Activated naive CD4-positive, alpha-beta T cell treated with anti-CD3 and anti-CD28 coated beads, Interleukin-2, amount 50 U/mL, for 72 hours (primary cell): ENCODE measurements at regions not wholly inside any gene's neighbourhood (a gene's known extent, or its start where the extent isn't known, plus 50 kb on each side); places are given as distances from the start of the nearest gene placed in this dataset.

Experiments used
- ATAC-seq, 2 donors: fragments of 150-1000 bp; cut with Tn5 transposase; 2 replicates each; pipeline ENCODE4 v1.10.0; 2021; ENCODE audit warnings: mild to moderate bottlenecking in 2 of 2, moderate library complexity in 2 of 2
- DNase-seq, 2 donors: peaks; one replicate each; pipeline ENCODE4 v3.0.0; 2021 to 2022; ENCODE audit warnings: low spot score in 2 of 2
- H3K27ac Mint-ChIP-seq, 2 donors: one replicate each; pipeline ENCODE4 v1.8.0; 2022; ENCODE audit warnings: mild to moderate bottlenecking in 2 of 2, mixed read lengths in 2 of 2
- H3K36me3 Mint-ChIP-seq, 2 donors: one replicate each; pipeline ENCODE4 v1.8.0; 2022; ENCODE audit warnings: mixed read lengths in 2 of 2
- H3K9me3 Mint-ChIP-seq, 2 donors: one replicate each; pipeline ENCODE4 v1.8.0; 2022; ENCODE audit warnings: mixed read lengths in 2 of 2

DNA sequence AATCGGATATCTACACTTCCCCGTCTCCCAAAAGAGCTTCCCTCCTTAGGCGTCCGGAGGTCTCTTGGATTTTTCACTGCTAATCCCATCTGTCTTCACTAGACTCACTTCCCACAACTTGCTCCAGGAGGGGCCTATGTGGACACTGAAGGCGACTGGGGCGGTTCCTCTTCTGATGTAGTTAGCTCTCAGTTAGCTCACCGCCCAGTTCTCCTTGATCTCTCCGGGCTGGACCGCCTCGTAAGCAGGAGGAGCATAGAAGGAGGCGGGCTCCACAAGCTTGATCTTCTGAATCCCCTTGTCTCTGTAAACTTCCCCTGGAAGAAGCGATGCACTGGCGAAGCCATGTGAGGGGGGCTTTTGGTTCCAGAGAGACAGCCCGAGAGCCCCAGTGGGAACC, 112.0 kb upstream of the SELENOP start:
- DNase-seq = no peak
- ATAC-seq = no peak
- Mint-ChIP-seq H3K27ac (no peak overlapping the region), H3K9me3 (no peaks in the 10 kb centered on the region), H3K36me3 (no peaks in the 10 kb centered on the region)

DNA sequence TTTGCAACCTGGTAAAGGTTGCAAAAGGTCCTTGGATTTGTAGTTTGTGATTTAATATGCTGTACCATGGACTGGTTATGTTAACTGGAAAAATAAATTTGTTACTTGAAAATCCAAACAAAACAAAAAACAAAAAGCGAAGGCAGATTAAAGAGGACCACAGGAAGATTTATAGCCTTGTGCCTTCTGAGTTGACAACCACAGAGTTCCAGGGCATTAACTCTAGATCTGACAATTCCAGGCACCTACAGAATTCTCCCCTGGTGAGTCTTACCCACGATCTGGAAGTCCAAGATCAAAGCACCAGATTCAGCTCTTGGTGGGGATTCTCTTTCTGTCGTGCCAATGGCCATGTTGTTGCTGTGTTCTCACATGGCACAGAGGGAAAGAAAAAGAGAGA, 107.9 kb upstream of the SELENOP start:
- H3K27ac Mint-ChIP-seq = no peak overlapping the region
- H3K9me3 Mint-ChIP-seq = no peaks in the 10 kb centered on the region
- H3K36me3 Mint-ChIP-seq = no peaks in the 10 kb centered on the region
- DNase-seq (no peak), ATAC-seq (no peak)

DNA sequence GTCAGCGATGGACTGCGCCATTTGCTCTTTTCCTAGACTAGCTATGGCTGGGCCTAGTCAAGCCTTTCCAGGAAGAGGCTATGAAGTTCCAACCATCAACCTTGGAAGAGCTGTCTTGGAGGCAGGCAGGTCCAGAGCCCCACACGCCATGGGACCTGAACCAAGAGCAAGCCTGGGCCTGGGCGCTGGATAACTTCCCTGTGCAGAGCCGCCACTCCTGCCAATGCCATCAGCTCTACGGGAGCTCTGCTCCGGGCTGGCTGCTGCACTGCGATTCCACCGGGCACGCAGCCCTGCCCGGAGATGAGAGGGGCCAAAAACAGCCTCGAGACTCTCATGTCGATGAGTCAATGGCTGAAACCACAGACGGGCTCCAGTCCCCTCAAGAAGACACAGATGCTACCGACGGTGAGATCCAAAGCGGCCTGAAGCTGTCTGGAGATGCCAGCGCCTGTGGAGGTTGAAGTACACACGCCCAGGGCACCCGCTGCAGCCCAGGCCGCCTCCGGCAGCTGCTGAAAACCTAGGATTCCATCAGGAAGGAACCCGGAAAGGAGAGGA, 103.7 kb upstream of the SELENOP start:
- Mint-ChIP-seq H3K27ac (no peak overlapping the region), H3K36me3 (no peaks in the 10 kb centered on the region), H3K9me3 (no peaks in the 10 kb centered on the region)
- no peak for ATAC-seq
- no peak for DNase-seq

DNA sequence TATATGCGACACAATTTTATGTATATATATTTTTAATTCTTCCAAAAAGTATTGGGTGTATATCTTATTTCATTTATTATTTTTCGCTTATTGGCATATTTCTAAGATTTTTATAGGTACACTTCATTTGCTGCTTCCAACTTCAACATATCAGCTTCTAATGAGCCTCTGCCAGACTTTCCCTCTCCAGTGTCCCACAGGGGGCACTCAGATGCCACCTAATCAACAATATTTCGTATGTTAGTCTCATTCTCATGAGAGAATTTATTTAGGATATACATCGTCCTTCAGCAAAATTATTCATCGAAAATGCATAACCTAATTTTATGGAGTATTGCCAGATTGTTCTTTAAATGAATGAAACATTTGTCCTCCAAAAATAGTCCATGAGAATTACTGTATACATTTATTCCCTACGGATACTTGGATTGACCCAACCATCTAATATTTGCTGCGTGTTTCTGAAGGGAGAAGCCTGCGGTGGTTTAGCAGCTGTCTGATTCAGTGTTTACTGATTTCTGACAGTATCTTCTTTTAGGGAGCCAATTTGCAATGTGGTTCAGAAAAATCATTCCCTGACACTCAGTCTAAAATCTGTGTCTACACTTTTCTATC, 100.6 kb upstream of the SELENOP start:
- ATAC-seq (no peak), DNase-seq (no peak)
- Mint-ChIP-seq H3K27ac (no peak overlapping the region), H3K9me3 (no peaks in the 10 kb centered on the region), H3K36me3 (no peaks in the 10 kb centered on the region)

DNA sequence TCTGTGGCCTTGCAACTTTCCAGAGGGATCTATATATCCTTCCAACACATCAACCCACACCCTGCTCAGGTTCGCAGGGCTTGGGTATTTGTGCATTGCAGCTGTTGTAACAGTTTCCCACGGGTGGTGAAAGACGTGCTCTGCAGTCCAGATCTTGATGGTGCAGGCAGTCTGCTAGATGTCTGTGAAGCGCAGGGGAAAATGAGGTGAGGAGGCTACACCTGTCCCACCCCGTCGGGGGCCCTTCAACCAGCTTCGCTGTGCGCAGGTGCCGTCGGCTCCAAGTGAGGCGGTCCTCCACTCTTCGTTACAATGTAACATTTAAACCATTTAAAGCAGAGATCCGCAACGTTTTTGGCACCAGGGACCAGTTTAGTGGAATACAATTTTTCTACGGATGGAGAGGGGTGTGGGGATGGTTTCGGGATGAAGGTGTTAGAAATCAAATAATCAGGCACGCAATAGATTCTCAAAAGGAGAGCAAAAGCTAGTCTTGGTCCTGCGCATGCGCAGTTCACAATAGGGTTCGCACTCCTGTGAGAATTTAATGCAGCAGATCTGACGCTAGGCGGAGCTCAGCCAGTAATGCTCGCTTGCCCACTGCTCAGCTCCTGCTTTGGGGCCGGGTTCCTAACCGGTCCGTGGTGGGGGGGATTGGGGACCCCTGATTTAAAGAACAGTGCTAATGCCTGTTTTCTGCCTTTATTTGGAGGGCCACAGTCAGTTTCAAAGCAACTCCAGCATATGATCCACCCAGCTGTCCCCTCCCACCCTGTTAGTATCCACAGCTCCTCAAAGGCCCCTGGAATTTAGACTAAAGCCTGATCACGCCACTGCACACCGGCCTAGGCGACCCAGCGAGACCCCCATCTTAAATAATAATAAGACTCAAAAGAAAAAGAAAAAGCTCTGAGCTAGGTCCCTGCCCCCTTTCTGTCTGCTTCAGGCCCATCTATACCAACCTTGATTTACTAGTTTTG, 97.1 kb upstream of the SELENOP start:
- Mint-ChIP-seq H3K36me3 (no peaks in the 10 kb centered on the region), H3K27ac (peak overlapping the region; percentile 85 to 90)
- DNase-seq = peak; percentile 83 to 89

DNA sequence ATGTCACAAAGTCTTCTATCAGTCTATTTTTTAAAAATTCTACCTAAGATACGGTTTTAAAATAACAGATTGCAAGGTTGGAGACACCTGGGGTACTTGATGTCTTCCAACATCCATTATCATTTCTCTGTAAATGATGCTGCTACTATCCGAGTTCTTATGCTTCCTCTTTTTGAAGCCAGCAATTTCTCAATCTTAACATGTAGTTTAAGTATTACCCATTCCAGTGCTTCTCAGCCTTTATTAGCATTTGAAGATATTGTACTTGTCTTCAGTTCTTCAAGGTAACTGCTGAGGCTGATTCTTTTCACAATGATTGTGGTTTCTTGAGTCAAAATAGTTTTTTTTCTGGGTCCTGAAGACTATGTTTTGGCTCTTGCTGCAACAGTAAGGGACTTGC, 96.4 kb upstream of the SELENOP start:
- ATAC-seq = no peak
- no peak for DNase-seq
- Mint-ChIP-seq H3K36me3 (no peaks in the 10 kb centered on the region), H3K27ac (peak overlapping the region; percentile 85 to 90), H3K9me3 (no peaks in the 10 kb centered on the region)

More for the DNA sequence above, 97.1 kb upstream of the SELENOP start:
- H3K9me3 Mint-ChIP-seq = no peaks in the 10 kb centered on the region
- peak; percentile 92 to 96 for ATAC-seq

DNA sequence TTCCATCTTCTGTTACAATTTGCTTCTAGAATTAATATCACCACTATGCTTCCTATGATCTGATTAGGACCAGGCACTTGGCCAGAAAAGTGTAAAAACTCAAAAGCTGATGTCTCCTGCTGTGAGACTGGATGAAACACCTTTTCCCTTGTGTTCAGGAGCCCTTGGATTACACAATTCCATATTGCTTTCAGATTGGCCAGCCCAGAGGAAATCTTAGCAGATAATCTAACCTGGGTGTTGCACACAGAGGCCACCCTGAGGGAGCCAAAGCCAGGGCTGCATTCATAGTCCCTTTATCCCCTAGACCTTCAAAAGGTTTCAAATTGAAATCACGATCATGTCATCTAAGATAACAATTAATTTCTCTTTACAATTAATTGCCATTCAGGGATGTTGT, 94.1 kb upstream of the SELENOP start:
- ATAC-seq = no peak
- Mint-ChIP-seq H3K36me3 (no peaks in the 10 kb centered on the region), H3K9me3 (no peaks in the 10 kb centered on the region), H3K27ac (no peak overlapping the region)
- DNase-seq = no peak

DNA sequence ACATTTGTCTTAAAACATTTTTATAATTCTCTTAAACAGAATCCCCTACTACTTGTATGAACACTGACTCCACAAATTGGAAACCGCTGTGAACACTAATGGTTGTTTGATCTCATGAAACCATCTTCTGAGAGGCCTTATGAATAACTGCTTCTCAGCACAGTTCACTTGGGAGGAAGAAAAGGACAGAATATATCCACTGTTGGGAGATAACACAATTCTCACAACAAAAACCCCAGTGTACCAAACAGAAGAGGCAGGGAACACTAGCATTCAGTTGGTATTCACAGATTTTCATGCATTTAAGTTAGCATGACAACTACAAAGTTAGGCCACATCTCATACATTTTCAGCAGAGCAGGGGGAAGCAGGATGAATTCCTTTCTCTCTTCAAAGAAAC, 89.0 kb upstream of the SELENOP start:
- H3K36me3 Mint-ChIP-seq = no peaks in the 10 kb centered on the region
- DNase-seq (no peak), ATAC-seq (no peak)
- no peak overlapping the region for H3K27ac Mint-ChIP-seq
- no peaks in the 10 kb centered on the region for H3K9me3 Mint-ChIP-seq

DNA sequence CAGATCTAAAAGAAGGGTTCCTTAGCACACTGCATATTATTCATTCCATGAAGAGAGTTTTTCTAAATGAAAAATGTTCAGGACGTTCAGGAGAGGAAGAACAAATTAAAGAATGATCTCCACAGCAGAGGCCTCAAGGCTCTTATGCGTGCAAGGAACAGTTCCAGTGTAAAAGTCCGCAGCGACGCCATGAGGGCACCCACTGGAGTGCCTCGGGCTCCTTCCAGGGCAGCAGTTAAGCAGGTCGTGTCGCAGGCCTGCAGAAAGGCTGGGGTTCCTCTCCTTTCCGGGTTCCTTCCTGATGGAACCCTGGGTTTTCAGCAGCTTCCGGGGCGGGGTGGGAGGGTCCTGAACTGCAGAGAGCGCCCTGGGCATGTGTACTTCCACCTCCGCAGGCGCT, 87.1 kb upstream of the SELENOP start:
- Mint-ChIP-seq H3K36me3 (no peaks in the 10 kb centered on the region), H3K27ac (no peak overlapping the region), H3K9me3 (no peaks in the 10 kb centered on the region)
- no peak for DNase-seq
- ATAC-seq = no peak

DNA sequence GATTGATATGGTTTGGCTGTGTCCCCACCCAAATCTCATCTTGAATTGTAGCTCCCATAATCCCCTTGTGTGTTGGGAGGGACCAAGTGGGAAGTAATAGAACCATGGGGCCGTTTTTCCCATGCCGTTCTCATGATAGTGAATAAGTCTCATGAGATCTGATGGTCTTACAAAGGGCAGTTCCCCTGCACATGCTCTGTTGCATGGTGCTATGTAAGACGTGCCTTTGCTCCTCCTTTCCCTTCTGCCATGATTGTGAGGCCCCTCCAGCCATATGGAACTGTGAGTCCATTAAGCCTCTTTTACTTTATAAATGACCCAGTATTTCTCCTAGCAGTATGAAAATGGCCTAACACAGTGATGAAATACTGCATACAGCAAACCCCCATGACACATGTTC, 84.8 kb upstream of the SELENOP start:
- Mint-ChIP-seq H3K27ac (no peak overlapping the region), H3K9me3 (no peaks in the 10 kb centered on the region), H3K36me3 (no peaks in the 10 kb centered on the region)
- DNase-seq (no peak), ATAC-seq (no peak)

DNA sequence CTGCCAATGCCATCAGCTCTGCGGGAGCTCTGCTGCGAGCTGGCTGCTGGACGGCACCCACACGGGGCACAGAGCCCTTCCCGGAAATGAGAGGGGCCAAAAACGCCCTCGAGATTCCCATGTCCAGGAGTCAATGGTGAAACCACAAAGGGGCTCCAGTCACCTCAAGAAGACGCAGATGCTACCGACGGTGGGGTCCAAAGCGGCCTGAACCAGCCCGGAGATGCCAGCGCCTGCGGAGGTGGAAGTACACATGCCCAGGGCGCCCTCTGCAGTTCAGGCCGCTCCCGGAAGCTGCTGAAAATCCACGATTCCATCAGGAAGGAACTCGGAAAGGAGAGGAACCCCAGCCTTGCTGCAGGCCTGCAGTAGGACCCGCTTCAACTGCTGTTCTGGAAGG, 82.4 kb upstream of the SELENOP start:
- ATAC-seq (no peak), DNase-seq (no peak)
- no peak overlapping the region for H3K27ac Mint-ChIP-seq
- no peaks in the 10 kb centered on the region for H3K36me3 Mint-ChIP-seq
- H3K9me3 Mint-ChIP-seq = no peaks in the 10 kb centered on the region

DNA sequence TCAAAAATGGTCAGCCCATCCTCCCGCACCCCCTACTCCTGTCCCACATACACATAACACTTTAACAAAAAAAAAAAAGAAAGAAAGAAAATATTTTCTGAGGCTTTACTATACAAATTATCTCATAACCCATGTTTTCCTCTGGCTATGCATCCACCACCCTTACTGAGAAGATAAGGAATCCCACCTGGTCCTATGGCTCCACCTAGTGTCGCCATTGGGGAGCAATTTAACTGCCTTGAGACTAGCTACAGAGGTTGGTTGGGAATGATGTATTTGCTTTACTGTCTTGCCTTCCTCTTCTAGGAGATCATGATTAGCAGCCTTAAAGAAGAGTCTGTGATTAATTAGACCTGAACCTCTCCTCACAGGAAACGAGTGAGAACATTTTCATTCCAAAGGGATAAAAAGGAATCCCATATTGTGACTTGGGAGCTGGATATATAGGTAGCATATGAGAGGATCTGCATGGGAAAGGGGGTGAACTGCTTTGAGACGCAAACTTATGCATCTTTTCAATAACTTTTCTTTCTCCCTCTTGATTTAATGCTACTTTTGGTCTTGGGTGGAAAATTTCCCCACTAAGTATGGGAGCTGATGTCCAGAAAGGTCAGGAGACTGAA, 77.7 kb upstream of the SELENOP start:
- ATAC-seq = peak; percentile 84 to 85
- no peak overlapping the region for H3K27ac Mint-ChIP-seq
- peak in 1 of 2 donors; percentile 70 for DNase-seq
- no peaks in the 10 kb centered on the region for H3K9me3 Mint-ChIP-seq
- H3K36me3 Mint-ChIP-seq = no peaks in the 10 kb centered on the region

DNA sequence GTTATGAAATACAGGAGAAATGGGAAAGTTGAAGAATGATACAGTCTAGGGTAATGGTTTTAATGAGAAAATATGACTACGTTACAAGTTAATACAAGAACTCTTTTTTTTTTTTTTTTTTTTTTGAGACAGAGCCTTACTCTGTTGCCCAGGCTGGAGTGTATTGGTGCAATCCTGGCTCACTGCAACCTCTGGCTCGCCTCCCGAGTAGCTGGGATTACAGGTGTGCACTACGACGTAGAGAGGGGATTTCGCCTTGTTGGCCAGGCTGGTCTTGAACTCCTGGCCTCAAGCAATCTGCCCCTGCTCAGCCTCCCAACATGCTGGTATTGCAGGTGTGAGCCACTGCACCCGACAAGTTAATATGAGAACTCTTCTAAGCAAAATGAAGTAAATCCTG, 77.1 kb upstream of the SELENOP start:
- no peak for ATAC-seq
- Mint-ChIP-seq H3K27ac (no peak overlapping the region), H3K9me3 (no peaks in the 10 kb centered on the region), H3K36me3 (no peaks in the 10 kb centered on the region)
- DNase-seq = no peak

DNA sequence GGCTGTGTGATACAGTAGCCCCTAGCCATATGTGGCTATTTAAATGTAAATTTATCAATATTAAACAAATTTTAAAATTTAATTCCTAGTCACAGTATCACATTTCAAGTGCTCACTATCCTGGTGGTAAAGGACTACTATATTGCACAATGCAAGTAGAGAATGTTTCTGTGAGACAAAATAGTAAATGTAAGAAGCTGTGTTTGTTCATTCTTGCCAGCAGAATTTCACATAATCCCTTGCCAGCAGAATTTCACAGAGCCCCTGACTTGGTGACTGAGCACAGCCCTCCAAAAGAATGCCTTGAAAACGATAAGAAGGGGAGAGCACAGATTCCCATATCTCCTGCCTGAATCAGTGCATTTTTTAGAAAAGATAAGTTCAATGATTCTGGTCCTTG, 75.9 kb upstream of the SELENOP start:
- Mint-ChIP-seq H3K36me3 (no peaks in the 10 kb centered on the region), H3K9me3 (no peaks in the 10 kb centered on the region)

DNA sequence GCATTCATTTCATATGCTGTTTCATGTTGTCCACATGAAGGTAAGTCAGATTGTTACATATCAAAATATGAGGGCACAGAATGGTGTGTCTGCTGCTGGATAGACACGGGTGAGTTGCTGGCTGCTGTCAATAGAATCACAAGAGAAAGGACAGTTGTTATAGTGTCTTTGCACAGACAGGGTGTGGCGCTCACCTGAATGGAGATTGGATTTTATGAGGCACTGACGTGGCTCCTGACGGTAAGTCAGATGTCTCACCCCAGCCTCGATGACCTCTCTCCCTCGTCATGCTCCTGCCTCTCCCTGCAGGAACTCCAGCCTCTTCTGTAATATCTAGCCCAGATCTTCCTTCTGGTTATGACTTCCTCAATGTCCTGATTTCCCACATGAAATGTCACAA, 75.4 kb upstream of the SELENOP start:
- no peak for ATAC-seq
- H3K36me3 Mint-ChIP-seq = no peaks in the 10 kb centered on the region
- no peaks in the 10 kb centered on the region for H3K9me3 Mint-ChIP-seq

More for the DNA sequence above, 75.9 kb upstream of the SELENOP start:
- no peak for ATAC-seq
- DNase-seq = no peak
- no peak overlapping the region for H3K27ac Mint-ChIP-seq

DNA sequence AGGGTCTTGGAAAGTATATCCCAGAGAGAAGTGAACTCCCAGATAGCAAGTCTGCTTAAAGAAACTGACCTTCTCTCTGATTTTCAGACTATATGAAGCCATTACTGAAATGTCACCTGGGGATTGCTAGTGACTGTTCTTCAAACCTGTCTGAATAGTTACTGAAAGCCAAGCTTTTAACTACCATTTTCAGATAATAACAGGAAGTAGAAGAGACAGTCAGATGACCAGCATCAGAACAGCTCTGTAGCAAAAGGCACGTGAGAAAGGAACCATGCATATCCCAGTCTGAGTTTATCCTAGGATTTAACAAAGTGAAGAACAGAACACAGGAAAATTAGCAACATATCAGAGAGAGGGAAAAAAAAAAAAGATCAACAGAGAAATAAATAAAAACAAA, 74.9 kb upstream of the SELENOP start:
- no peak for ATAC-seq
- H3K9me3 Mint-ChIP-seq = no peaks in the 10 kb centered on the region
- no peak overlapping the region for H3K27ac Mint-ChIP-seq
- no peak for DNase-seq
- no peaks in the 10 kb centered on the region for H3K36me3 Mint-ChIP-seq

More for the DNA sequence above, 75.4 kb upstream of the SELENOP start:
- H3K27ac Mint-ChIP-seq = no peak overlapping the region
- DNase-seq = no peak

DNA sequence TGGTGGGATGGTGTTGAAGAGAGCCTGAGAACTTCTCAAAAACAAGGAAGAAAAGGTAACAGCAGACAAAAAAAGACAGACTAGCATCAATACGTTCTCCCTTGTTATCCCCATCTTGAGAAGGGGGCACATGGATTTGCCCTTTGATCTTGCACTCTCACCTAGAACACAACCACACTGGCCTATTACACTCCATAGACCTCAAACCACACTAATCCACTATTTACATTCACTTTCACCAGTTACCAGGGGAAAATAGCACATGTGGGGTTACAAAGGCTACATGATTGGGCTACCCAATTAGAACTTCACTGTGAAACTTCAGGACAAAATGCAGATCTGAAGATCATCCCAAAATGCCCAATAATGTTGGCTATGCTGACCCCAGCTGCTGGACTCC, 72.6 kb upstream of the SELENOP start:
- no peaks in the 10 kb centered on the region for H3K36me3 Mint-ChIP-seq
- DNase-seq (no peak), ATAC-seq (no peak)
- H3K9me3 Mint-ChIP-seq = no peaks in the 10 kb centered on the region
- no peak overlapping the region for H3K27ac Mint-ChIP-seq
